ENCODE measurements at regions not wholly inside any gene's neighbourhood (a gene's known extent, or its start where the extent isn't known, plus 50 kb on each side); places are given as distances from the start of the nearest gene placed in this dataset.

DNA sequence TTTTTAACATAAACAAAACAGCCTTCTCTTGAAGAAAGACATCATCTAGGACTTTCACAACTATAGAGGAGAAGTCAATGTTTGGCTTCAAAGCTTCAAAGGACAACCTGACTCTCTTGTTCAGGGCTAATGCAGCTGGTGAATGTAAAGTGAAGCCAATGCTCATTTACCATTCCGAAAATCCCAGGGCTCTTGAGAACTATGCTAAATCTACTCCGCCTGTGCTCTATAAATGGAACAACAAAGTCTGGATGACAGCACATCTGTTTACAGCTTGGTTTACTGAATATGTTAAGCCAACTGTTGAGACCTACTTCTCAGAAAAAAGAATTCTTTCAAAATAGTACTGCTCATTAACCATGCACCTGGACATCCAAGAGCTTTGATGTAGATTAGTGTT is 259.8 kb upstream of the NR5A2 start:
- DNase-seq, result no peak

DNA sequence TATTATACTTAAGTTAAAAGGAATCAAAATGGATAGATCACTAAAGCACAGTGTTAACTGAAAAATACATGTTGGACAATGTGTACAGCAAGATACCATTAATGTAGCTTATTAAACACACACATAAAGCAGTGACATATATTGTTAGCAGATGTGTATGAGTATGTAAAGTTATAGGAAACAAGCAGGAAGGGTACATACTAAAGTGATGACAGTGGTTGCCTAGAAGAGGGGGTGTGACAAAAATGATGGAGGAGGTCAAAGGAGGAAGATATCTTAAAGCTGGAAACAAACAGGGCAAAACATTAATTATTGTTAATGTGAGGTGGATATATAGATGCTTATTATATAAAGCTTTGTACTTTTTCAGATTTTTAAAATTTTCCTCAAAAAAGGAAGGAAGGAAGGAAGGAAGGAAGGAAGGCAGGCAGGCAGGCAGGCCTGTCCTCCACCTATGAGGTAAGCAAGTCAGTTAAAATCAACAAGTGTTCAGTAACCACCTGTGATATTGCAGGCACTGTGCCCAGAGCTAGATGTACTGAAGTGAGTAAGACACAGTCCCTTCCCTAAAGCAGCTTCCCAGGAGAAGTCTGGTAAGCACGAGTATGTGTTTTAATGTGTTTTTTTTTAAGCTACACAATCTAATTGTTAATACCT is 252.9 kb upstream of the NR5A2 start:
- DNase-seq, result no peak

- no peak for DNase-seq
These were observed 250.6 kb upstream of the NR5A2 start for GRCh38 chr1:199776768-199777497.

- no peak for DNase-seq
These were observed 249.1 kb upstream of the NR5A2 start for GRCh38 chr1:199778324-199778955.

GRCh38 chr1:199780091-199780490 is 247.4 kb upstream of the NR5A2 start:
- no peak for DNase-seq

- no peak for DNase-seq
These were observed 246.4 kb upstream of the NR5A2 start for GRCh38 chr1:199780948-199781670.

DNA sequence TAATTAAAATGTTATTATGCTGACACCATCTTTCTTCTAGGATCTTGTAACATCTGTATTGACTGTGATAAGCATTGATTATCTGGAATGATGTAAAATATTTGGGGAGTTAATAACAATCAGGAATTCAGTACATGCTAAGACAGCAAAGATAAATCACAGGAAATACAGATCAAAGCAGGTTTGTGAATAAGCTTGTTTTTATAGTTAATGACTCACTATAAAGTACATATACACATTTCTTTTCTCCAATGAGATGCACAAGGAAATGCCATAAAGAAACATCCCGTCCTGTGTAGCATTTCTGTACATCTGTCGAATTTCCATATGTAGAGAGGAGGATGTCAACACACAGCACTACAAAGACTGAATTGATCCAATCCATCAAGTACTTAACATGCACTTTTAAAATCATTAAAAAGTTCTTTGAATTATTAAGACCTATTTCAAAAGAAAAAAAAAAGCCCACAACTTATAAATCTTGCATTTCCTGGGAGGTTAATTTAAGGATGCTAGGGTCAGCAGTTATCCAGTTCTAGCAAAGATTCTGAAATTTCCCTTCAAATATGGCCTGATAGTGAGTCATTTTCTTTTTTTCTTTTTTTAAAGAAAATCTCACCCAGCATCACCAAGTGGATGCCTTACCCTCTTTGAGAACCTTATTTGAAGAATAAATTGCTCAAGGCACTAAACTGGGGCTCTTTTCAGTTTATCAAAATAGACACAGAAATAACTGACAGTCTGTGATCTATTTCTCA is 243.2 kb upstream of the NR5A2 start:
- DNase-seq, result no peak

GRCh38 chr1:199786695-199787094 is 240.8 kb upstream of the NR5A2 start:
- no peak for DNase-seq

DNA sequence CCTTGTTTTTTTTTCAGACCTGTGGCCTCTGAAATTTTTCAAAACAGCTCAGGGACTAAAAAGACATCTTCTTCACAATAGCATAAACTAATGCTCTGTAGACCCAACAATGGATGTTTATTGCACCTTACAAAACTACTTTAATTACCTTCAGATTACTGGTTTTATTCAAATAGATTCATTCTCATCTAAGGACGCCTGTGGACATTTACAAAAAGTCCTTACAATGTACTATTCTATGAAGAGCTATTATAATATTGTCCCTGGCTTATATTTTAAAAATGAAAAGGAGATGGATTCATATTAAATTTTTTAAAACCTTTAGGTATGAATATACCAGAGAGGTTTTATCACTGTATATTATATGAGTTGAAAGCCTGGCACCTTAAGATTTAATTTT is 238.4 kb upstream of the NR5A2 start:
- DNase-seq, result no peak

GRCh38 chr1:199791495-199791894 is 236.0 kb upstream of the NR5A2 start:
- no peak for DNase-seq

DNA sequence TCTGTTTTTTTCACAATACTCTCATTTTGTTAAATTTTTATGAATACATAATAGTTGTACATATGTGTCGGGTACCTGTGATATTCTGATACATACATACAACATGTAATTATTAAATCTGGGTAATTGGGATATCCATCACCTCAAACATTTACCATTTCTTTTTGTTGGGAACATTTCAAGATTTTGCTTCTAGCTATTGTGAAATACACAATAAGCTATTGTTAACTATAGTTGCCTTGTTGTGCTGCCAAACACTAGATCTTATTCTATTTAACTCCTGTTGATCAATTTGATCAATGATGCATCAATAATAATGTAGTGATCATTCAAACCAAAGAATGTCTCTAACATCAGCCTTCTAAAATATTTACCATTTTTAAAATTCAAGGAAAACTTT is 234.6 kb upstream of the NR5A2 start:
- DNase-seq, result no peak

DNA sequence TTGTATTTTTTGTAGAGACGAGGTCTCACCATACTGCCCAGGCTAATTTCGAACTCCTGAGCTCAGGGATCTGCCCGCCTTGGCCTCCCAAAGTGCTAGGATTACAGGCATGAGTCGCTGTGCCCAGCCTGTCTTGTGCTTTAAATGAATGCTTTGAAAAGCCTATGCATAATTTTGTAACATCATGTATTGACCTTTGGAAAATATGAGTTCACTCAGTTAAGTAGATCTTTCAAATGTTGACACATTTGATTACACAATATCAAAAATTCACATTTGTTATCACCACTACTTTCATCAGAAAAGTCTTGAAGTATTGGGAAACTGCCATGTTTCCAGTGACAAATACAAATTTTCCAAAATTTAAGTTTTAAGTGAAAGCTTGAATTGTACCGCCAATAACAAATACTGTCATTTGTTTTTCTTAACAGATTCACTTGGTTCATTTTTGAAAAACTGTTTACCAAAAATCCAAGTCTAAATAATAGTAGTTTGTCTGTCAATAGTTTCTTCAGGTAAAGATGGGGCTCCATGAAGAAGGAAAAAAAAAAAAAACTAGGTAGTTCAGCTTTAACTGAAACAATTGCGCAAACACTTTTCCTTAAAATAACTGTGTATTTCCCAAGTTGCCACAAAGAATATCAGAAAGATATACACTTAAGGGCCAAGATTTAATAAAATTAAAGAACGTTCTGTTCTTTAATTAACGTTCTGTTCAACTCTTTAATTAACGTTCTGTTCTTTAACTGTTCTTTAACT is 233.2 kb upstream of the NR5A2 start:
- no peak for DNase-seq

DNA sequence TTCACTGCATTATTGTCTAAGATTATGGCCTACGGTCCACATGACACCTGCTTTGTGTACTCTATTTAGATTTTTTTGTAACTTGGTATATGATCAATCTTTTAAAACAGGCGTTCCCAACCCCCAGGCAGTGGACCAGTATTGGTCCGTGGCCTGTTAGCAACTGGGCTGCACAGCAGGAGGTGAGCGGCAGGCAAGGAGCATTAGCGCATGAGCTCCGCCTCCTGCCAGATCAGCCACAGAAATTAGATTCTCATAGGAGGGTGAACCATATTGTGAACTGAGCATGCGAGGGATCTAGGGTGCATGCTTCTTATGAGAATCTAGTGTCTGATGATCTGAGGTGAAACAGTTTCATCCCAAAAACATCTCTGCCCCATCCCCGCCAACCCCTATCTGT is 228.4 kb upstream of the NR5A2 start:
- DNase-seq, result no peak

- DNase-seq, result no peak
These were observed 223.0 kb upstream of the NR5A2 start for GRCh38 chr1:199804526-199804925.

GRCh38 chr1:199808110-199808870 is 219.2 kb upstream of the NR5A2 start:
- DNase-seq, result no peak

- DNase-seq, result no peak
These were observed 218.2 kb upstream of the NR5A2 start for GRCh38 chr1:199809311-199809710.

DNA sequence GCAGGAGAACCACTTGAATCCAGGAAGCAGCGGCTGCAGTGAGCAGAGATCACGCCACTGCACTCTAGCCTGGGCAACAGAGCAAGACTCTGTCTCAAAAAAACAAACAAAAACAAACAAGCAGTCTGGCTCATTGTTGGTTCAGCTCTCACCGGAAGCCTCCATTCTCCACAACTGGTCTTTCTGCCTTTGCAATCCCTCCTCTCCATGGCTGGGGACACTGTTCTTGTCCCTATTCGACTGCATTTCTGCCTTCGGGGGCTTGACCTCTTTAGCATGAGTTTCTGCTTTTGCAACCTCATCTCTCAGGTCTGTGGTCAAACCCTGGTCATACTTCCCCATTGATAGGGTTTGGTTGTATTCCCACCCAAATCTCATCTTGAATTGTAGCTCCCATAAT is 216.3 kb upstream of the NR5A2 start:
- no peak for DNase-seq

DNA sequence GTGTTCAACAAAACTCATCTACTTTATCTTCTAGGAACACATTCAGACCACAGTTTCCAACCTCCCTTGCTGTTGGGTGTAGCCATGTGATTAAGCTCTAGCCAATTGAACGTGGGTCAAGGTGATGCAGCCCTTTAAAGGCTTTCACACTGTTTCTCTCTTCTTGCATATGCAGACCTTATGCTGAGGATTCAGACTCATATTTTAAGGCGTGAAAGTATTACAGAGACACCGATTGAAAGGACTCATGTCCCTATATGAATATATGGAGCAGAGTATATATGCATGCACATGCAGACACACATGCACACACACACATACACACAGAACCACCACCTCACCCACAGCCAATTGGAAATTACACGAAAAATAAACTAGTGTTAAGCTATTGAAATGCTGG is 214.3 kb upstream of the NR5A2 start:
- no peak for DNase-seq

- DNase-seq, result peak; percentile 56
These were observed 211.6 kb upstream of the NR5A2 start for GRCh38 chr1:199815947-199816346.

DNA sequence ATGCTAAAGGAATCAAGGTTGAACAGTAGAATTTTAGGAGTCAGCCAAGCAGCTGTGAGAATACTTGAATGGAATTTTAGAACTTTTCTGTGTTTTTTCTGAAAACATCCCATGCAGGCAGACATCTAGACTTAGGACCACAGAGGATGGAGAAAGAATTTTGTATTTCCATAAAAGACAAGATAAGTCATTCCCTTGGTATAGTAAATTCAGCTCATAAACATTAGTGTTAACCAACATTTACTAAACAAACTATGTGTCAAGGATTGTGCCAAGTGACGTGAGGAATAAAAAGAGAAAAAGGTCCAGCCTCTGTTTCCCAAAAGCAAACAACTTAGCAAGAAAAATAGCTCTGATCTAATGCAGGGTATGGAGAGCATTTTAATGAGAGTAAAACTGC is 210.2 kb upstream of the NR5A2 start:
- no peak for DNase-seq

- DNase-seq, result no peak
These were observed 206.3 kb upstream of the NR5A2 start for GRCh38 chr1:199821029-199821779.

All from Kasumi-1 (cell line).